Smooth muscle cell (in vitro differentiated cells): ENCODE measurements at regions not wholly inside any gene's neighbourhood (a gene's known extent, or its start where the extent isn't known, plus 50 kb on each side); places are given as distances from the start of the nearest gene placed in this dataset.
"Not testable (repeated sequence)": the region's sequence is repeated elsewhere in the genome, so short reads cannot be mapped to it uniquely, and the experiment has no call there.

Source experiments
- DNase-seq: peaks from one replicate; lab custom pipeline; 2025; ENCODE audit not compliant: unreplicated experiment; lab: John Stamatoyannopoulos, UW
- H2AFZ ChIP-seq: fragments of 200-600 bp; sonication (generic); 2 replicates; pipeline ENCODE4 v1.6.0; 2016; ENCODE audit warnings: antibody characterized with exemption, low read depth, mild to moderate bottlenecking
- H3F3A ChIP-seq: fragments of 200-600 bp; sonication (generic); 2 replicates; pipeline ENCODE4 v1.6.0; 2017; ENCODE audit warnings: antibody characterized with exemption, low read depth
- H3K27ac ChIP-seq: fragments of 200-600 bp; sonication (generic); 2 replicates; pipeline ENCODE4 v1.5.1; 2016; ENCODE audit warnings: low read depth, mild to moderate bottlenecking
- H3K27me3 ChIP-seq: fragments of 200-600 bp; sonication (generic); 2 replicates; pipeline ENCODE4 v1.6.1; 2016; ENCODE audit warnings: low read depth, mild to moderate bottlenecking
- H3K36me3 ChIP-seq: fragments of 200-600 bp; sonication (generic); 2 replicates; pipeline ENCODE4 v1.5.1; 2016; ENCODE audit warnings: low read depth
- H3K4me1 ChIP-seq: fragments of 200-600 bp; sonication (generic); 2 replicates; pipeline ENCODE4 v1.5.1; 2016; ENCODE audit warnings: low read depth
- H3K4me2 ChIP-seq: fragments of 200-600 bp; sonication (generic); 2 replicates; pipeline ENCODE4 v1.6.0; 2016; ENCODE audit warnings: mild to moderate bottlenecking
- H3K4me3 ChIP-seq: fragments of 200-600 bp; sonication (generic); 2 replicates; pipeline ENCODE4 v1.5.1; 2016; ENCODE audit warnings: mild to moderate bottlenecking
- H3K79me2 ChIP-seq: fragments of 200-600 bp; sonication (generic); 2 replicates; pipeline ENCODE4 v1.6.0; 2016; ENCODE audit warnings: low read depth, mild to moderate bottlenecking
- H3K9ac ChIP-seq: fragments of 200-600 bp; sonication (generic); 2 replicates; pipeline ENCODE4 v1.6.0; 2016; ENCODE audit warnings: low read depth
- H3K9me3 ChIP-seq: fragments of 200-600 bp; sonication (generic); replicated peaks from 2 replicates; pipeline ENCODE4 v1.5.1; 2016; ENCODE audit warnings: low read depth
- H4K20me1 ChIP-seq: fragments of 200-600 bp; sonication (generic); 2 replicates; pipeline ENCODE4 v1.6.0; 2016; ENCODE audit warnings: low read depth
- WGBS: methylation state at CpG from one replicate; pipeline ENCODE4 v1.1.7; 2016; ENCODE audit warnings: low lambda C conversion rate; 5-methylcytosine and 5-hydroxymethylcytosine counted together
- TF ChIP-seq, protein P1 (sequence below): fragments of 200-600 bp; sonication (generic); IDR thresholded peaks from 2 replicates; pipeline ENCODE4 v1.5.1; 2017; ENCODE audit warnings: borderline replicate concordance, mild to moderate bottlenecking, antibody characterized with exemption; ENCODE audit not compliant: insufficient read depth, poor library complexity, severe bottlenecking

GRCh38 chr4:170794525-170794924 is 704.8 kb upstream of the AADAT start:
- no peaks in the 10 kb centered on the region for H3K79me2 ChIP-seq
- H3K27me3 ChIP-seq: no peaks in the 10 kb centered on the region
- TF ChIP-seq, protein P1, sequence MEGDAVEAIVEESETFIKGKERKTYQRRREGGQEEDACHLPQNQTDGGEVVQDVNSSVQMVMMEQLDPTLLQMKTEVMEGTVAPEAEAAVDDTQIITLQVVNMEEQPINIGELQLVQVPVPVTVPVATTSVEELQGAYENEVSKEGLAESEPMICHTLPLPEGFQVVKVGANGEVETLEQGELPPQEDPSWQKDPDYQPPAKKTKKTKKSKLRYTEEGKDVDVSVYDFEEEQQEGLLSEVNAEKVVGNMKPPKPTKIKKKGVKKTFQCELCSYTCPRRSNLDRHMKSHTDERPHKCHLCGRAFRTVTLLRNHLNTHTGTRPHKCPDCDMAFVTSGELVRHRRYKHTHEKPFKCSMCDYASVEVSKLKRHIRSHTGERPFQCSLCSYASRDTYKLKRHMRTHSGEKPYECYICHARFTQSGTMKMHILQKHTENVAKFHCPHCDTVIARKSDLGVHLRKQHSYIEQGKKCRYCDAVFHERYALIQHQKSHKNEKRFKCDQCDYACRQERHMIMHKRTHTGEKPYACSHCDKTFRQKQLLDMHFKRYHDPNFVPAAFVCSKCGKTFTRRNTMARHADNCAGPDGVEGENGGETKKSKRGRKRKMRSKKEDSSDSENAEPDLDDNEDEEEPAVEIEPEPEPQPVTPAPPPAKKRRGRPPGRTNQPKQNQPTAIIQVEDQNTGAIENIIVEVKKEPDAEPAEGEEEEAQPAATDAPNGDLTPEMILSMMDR: no peak
- WGBS: 81% methylated on average over 3 of the region's 3 CpGs
- H3K4me3 ChIP-seq: no peak overlapping the region
- DNase-seq: no peak
- H4K20me1 ChIP-seq: no peaks in the 10 kb centered on the region
- H3F3A ChIP-seq: no peaks in the 10 kb centered on the region
- no peak overlapping the region for H2AFZ ChIP-seq
- no peaks in the 10 kb centered on the region for H3K36me3 ChIP-seq
- H3K4me1 ChIP-seq: no peaks in the 10 kb centered on the region
- no peaks in the 10 kb centered on the region for H3K9me3 ChIP-seq
- no peak overlapping the region for H3K9ac ChIP-seq
- no peak overlapping the region for H3K27ac ChIP-seq
- no peak overlapping the region for H3K4me2 ChIP-seq

DNA sequence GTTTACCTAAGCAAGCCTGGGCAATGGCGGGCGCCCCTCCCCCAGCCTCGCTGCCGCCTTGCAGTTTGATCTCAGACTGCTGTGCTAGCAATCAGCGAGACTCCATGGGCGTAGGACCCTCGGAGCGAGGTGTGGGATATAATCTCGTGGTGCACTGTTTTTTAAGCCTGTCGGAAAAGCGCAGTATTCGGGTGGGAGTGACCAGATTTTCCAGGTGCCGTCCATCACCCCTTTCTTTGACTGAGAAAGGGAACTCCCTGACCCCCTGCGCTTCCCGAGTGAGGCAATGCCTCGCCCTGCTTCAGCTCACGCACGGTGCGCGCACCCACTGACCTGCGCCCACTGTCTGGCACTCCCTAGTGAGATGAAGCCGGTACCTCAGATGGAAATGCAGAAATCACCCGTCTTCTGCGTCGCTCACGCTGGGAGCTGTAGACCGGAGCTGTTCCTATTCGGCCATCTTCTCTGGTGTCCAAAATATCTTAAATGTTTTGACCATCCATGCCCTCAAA is 698.8 kb upstream of the AADAT start:
- peak overlapping the region; percentile 81 for H3K4me2 ChIP-seq

DNA sequence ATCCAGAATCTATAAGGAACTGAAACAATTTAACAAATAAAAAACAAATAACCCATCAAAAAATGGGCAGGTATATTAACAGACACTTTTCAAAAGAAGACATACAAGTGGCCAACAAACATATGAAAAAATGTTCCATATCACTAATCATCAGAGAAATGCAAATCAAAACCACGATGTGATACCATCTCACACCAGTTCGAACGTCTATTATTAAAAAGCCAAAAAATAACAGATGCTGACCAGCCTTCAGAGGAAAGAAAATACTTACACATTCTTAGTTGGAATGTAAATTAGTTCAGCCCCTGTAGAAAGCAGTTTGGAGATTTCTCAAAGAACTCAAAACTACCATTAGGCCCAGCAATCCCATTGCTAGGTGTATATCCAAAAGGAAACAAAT is 687.9 kb upstream of the AADAT start:
- Histone ChIP-seq H3F3A (no peaks in the 10 kb centered on the region), H3K36me3 (no peaks in the 10 kb centered on the region), H3K79me2 (no peaks in the 10 kb centered on the region), H3K4me2 (no peak overlapping the region), H3K9ac (no peak overlapping the region), H3K27me3 (no peaks in the 10 kb centered on the region), H3K4me1 (no peaks in the 10 kb centered on the region), H3K9me3 (no peaks in the 10 kb centered on the region), H2AFZ (no peak overlapping the region), H3K27ac (no peak overlapping the region), H4K20me1 (no peaks in the 10 kb centered on the region), H3K4me3 (no peak overlapping the region)
- TF ChIP-seq, protein P1: no peak
- WGBS: 91% methylated on average over 3 of the region's 3 CpGs
- no peak for DNase-seq

More for the DNA sequence above, 698.8 kb upstream of the AADAT start:
- not testable (repeated sequence) for H3K27ac ChIP-seq, DNase-seq, H3F3A ChIP-seq, H3K9ac ChIP-seq, H3K79me2 ChIP-seq, H3K36me3 ChIP-seq, H4K20me1 ChIP-seq, H3K27me3 ChIP-seq, H3K9me3 ChIP-seq, H3K4me1 ChIP-seq
- Histone ChIP-seq H2AFZ (peak overlapping the region; percentile 84), H3K4me3 (peak overlapping the region; percentile 47)
- WGBS: 46% methylated on average over 28 of the region's 28 CpGs

DNA sequence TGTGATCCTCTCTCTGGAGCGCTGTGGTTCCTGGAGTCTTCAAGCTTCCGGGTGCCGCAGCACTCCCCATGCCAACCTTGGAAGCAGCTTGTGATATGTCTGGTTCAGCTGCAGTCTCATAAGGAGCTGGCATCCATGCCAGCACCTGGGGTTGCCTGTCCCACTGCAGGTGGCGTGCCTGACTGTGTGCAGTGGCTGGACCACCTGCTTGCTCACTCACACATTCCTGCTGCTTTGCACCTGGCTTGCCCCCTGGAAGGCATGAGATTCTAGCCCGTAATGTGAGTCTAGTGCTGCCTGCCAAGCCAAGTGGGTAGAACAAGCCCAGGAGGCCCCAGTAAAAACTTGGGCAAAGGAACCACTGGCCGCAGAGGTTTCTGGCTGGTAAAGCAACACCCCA is 687.2 kb upstream of the AADAT start:
- H4K20me1 ChIP-seq: no peaks in the 10 kb centered on the region
- no peak overlapping the region for H3K4me3 ChIP-seq
- H3K4me2 ChIP-seq: no peak overlapping the region
- TF ChIP-seq, protein P1: no peak
- no peaks in the 10 kb centered on the region for H3K79me2 ChIP-seq
- H3K9me3 ChIP-seq: no peaks in the 10 kb centered on the region
- no peak overlapping the region for H2AFZ ChIP-seq
- WGBS: 94% methylated on average over 6 of the region's 6 CpGs
- H3K9ac ChIP-seq: no peak overlapping the region
- DNase-seq: no peak
- no peak overlapping the region for H3K27ac ChIP-seq
- H3F3A ChIP-seq: no peaks in the 10 kb centered on the region
- H3K27me3 ChIP-seq: no peaks in the 10 kb centered on the region
- no peaks in the 10 kb centered on the region for H3K36me3 ChIP-seq
- H3K4me1 ChIP-seq: no peaks in the 10 kb centered on the region
